Heart left ventricle (tissue), 13 donors: ENCODE measurements at regions not wholly inside any gene's neighbourhood (a gene's known extent, or its start where the extent isn't known, plus 50 kb on each side); places are given as distances from the start of the nearest gene placed in this dataset.

Experiments
- POLR2A ChIP-seq, 2 donors: fragments of 450-650 bp; IDR thresholded peaks; one replicate each; pipeline ENCODE4 v1.6.1; 2017; ENCODE audit warnings: antibody characterized with exemption in 2 of 2, mild to moderate bottlenecking in 2 of 2, moderate library complexity in 2 of 2
- TF ChIP-seq, protein P1 (sequence below), 12 donors: fragments of 200-600 bp; sonication (generic) in 4 of 12; IDR thresholded peaks; one replicate each; pipeline versions ENCODE4 v1.5.0 to v1.8.0; 2018 to 2022; ENCODE audit warnings: antibody characterized with exemption in 12 of 12, mild to moderate bottlenecking in 5 of 12
- donor health status: ischemic (EF 13 %, LVEDD 7.1; RV severe dilation, severe dysfunction).
- donor health status: DM: no; HTN: yes; CAD: no.
- donor health status: DM: no; HTN: no; CAD: no.
- donor health status: ischemic (EF 25% LVEDD 6.9; RV normal size, moderate dysfunction).
- donor health status: ischemic (EF 25% LVEDD 5.7; RV mildly dilated, moderate dysfunction).
- donor health status: ischemic (EF 35%, LVEDD 5.7; RV mildly dilated, moderate dysfunction).
- donor health status: nonischemic (EF 11% LVEDD 7.7; RV severe dilation, severe dysfunction).
- donor health status: DM: yes; HTN: yes; CAD: no.
- donor health status: PGD.
- donor health status: ischemic (EF 29% LVEDD 5.4; RV normal size, mild dysfunction).
- donor health status: nonischemic (EF 23%, LVEDD 6.1; RV moderate dilation, normal function).

DNA sequence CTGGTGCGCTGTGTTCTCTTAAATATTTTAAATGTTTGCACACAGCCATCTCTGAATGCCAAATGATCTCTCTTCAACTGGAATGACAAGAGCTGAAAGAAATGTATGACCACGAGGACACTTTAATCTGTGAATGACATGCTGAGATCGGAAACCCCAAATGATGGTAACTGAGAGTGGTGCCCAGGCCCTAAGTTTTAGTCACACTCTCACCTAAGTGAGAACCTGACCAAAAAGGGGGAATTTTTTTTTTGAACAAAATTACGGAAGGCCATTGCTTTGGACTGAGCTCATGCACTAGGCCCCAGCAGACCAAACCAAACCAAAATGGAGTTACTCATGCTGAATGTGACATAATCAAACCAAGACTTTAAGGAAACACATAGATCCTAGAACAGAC, 167.1 kb upstream of the TUT7 start:
- TF ChIP-seq, protein P1, sequence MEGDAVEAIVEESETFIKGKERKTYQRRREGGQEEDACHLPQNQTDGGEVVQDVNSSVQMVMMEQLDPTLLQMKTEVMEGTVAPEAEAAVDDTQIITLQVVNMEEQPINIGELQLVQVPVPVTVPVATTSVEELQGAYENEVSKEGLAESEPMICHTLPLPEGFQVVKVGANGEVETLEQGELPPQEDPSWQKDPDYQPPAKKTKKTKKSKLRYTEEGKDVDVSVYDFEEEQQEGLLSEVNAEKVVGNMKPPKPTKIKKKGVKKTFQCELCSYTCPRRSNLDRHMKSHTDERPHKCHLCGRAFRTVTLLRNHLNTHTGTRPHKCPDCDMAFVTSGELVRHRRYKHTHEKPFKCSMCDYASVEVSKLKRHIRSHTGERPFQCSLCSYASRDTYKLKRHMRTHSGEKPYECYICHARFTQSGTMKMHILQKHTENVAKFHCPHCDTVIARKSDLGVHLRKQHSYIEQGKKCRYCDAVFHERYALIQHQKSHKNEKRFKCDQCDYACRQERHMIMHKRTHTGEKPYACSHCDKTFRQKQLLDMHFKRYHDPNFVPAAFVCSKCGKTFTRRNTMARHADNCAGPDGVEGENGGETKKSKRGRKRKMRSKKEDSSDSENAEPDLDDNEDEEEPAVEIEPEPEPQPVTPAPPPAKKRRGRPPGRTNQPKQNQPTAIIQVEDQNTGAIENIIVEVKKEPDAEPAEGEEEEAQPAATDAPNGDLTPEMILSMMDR (IDR thresholded peaks at IDR 0.05) = no peak
- TF ChIP-seq POLR2A (IDR thresholded peaks at IDR 0.05) = no peak
